ENCODE measurements at regions not wholly inside any gene's neighbourhood (a gene's known extent, or its start where the extent isn't known, plus 50 kb on each side); places are given as distances from the start of the nearest gene placed in this dataset.

DNA sequence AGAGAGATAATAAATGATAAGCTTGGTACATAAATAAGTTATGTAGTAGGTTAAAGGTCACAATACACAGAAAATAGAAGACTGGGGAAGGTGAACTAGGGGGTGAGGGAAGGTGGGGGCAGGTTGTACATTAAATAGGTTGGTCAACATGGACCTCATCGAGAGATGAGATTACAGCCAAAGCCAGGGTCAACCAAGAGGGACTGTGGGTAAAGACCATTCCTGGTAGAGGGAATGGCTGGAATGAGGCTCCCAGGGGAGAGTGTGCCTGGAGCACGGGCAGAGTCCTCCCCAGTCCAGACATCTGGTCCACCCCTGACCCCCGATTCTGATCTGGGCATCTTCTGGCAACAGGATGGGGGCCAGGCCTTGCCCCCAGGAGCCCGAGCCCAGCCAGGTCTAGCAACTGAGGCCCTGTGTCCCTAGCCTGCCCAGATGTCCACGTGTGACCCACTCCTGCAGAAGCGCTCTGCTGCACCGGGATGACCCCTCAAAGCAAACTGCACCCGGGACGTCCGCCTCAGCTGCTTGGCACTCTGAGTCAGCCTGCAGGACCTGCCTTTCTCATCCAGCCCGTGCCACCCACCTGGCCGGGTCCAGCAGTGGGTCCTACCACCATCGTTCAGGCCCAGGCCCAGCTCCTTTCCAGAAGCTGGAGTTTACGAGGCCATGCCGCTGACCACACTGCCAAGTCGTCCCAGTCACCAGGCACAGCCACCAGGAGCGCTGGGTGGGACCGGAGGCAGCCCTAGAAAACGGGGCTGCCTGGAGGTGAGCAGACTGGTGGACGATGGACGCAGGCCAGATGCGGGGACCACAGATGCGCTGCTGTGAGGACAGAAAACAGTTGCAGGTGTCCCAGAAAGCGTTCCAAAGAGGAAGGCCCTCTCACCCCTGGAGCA is 56.2 kb upstream of the ID2 start:
- DNase-seq (ENCODE audit: low read depth, low spot score): no peak

DNA sequence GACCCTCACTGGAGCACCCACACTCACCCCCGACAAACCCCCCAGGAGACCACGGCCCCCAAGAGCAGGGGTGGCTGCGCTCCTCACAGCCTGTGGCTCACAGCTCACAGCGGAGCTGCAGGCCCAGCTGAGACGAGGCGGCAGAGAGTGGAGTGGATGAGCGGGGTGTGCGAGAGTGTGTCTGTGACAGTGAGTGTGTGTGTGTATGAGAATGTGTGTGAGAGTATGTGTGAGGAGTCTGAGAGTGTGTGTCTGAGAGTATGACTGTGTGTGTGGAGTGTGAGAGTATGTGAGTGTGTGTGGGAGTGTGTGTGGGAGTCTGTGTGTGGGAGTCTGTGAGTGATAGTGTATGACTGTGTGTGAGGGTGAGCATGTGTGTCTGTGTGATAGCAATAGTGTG is 55.3 kb upstream of the ID2 start:
- no peak for DNase-seq (ENCODE audit: low read depth, low spot score)

DNA sequence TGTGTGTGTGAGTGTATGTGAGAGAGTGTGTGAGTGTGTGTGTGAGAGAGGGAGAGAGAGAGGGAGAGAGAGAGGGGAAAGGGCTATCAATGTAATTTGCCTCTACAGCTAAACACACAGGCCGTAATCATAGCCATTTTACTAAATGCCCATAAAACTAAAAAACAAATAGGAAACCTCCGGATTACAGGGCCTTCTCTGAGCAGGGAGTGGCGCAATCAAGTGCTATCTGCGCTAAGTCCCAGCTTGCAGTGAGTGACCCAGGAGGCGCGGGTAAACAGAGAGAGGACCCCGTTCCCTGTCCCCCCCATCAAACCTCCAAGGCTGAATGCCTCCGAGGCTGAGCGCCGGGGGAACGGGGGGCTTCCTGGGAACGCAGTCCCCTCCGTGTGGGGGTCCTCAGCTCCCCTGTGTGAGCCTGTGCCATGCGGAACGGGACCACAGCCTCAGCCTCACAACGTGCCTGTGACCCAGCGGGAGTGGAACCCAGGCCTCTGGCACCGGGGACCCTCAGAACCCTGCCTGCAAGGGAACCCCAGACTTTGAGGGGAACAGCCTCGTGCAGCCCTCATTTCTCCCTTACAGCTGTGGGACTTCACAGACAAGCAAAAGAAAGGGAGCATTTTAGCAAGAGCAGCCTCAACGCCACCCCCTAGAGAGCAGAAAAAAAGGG is 54.7 kb upstream of the ID2 start:
- no peak for DNase-seq (ENCODE audit: low read depth, low spot score)

DNA sequence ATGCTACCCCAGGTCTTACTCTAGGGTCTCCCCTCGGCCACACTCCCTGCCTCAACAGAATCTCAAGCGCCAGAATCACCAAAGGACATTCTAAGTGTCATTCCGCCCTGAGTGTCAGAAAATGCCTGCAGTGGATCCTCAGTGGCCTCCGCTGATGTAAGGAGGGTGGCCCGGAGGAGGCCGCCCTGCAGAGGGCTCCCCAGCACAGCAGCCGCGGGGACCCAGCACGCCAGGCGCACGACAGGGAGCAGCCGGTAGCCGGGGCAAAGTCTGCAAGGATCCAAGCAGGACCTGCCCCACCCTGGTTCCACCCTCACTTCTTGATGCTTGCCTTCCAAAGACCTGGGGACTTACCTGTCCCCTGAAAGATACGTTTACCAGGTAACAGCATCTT is 54.2 kb upstream of the ID2 start:
- DNase-seq (ENCODE audit: low read depth, low spot score): no peak

DNA sequence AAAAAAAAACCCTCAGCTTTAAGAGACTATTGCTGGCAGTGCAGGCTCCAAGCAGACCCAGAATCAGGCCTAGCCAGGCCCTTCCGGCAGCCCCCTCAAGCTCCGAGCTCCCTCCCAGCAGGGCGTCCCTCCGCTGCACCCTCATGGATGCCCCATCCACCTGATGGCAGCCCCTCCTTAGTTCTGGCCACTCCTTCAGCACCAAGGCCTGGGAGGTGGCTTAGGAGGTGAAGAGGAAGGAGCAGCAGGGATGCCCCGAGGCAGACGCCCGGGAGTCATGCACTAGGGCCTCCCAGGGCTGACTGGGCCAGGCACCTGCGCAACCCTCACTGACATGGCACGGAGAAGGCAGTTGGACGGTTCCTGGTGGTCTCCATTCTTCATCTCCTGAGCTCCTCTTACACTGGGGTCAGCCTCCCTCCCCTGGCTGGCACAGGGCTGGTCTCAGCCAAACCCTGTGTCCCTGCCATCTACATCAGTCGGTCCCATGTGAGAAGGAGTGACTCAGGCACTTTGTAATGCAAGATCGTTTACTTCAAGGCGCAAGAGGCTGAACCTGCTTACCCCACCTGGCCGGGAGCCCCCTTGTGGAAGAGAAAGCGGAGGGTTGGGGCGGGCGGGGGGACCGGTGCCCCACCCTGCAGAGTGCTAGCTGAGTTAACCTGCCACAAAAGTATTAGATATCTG is 53.5 kb upstream of the ID2 start:
- DNase-seq (ENCODE audit: low read depth, low spot score): peak; percentile 44

DNA sequence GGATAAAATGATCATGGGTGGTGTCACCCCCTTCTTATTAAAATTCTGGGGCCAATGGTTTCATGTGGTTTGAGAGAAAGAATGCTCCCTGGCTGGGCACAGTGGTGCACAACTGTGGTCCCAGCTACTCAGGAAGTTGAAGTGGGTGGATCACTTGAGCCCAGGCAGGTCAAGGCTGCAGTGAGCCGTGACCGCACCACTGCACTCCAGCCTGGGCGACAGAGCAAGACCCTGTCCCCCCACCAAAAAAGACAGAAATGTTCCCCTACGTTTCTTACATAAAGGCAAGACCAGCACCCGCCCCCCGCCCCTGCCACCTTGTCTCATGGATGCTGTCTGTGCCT is 53.0 kb upstream of the ID2 start:
- DNase-seq (ENCODE audit: low read depth, low spot score): no peak

DNA sequence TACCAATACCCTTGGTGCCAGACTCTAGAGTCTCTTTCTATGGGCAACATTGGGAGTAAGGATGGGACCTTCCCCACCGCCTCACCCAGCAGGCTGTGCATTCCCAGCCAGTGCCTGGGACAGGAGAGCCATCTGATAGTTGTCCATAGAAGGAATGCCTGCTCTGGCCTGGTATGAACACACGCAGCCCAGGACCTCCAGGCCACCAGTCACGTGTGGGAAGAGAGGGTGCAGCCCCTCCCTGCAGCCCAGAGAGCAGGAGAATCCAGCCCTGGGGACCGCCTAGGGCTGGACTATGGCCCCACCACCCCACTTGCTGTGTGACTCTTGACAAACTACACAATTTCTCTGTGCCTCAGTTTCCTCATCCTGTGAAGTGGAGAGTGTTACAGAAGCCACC is 52.5 kb upstream of the ID2 start:
- no peak for DNase-seq (ENCODE audit: low read depth, low spot score)

DNA sequence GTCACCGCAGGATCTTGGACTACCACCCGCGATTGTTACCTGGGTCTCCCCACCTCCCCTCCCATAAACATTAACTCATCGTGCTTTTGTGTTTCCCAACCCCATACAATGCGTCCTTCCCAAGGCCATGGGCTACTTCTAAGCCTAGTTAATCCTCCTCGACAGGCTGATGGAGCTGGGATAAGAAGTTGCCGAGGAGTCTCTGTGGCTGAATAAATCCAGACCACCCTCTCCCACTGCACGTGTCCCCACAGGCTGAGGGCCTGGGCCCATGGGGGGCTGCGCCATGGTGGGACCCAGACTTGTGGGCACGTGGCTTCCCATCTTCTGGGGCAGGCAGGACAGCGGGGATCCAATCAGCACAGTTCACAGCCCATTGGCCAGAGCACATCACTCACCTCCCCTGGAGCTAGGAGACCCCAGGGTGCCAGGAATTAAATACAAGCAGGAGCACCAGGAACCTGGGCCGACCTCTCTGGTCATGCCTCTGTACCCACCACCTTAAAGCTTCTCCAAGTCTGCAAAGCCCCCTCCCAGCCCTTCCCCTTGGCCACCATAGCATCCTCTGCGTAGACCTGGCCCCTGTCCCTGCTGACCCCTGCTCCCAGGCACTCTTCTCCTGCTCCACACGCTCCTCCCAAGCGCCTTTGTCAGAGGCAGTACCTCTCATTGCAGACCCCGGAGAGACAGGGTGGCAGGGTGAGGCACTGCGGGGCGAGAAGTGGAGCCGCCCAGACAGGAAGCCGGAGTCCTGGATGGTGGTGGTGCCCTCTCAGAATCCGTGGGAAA is 51.0 kb upstream of the ID2 start:
- DNase-seq (ENCODE audit: low read depth, low spot score): no peak

DNA sequence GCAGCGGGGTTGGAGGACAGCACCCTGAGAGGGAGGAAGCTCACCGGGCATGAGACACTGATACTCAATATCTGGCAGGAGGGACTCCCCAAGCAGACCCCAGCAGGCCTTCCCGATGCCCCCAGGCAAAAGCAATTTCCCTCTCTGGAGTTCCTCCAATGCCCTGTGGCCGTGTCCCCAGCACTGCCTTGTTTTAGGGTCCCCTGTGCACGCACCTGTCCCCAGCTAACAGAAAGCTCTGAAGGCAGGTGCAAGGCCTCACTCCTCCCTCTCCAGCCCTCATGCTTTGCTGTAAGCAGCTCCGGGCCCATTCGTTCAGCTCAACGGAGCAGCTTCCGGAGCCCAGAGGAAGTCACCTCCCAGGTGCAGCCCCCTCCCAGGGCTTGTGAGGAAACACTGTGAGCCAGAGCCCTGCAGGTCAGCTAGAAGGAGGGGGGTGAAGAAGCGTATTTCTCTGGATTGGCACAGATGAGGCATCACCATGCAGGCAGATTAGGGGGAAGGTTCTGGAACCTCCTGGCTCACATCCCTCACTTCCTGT is 50.3 kb upstream of the ID2 start:
- DNase-seq (ENCODE audit: low read depth, low spot score): no peak

Measured in astrocyte of the hippocampus (primary cell).